ENCODE measurements at regions not wholly inside any gene's neighbourhood (a gene's known extent, or its start where the extent isn't known, plus 50 kb on each side); places are given as distances from the start of the nearest gene placed in this dataset.

GRCh38 chr14:93868165-93868564 lies 59.0 kb upstream of the FAM181A start:
- FAIRE-seq, result no peak
- CTCF ChIA-PET, result interaction anchor here (0.7 kb wide), 1 partner anchor 25 kb away, joined by 3 read pairs; no protein-coding TSS in a partner anchor
- POLR2A ChIA-PET, result no interaction called here

GRCh38 chr14:93862265-93862664 lies 64.9 kb upstream of the FAM181A start:
- Histone ChIP-seq H3K4me3 (no peak overlapping the region), H3K4me1 (no peaks in the 10 kb centered on the region), H3K9me3 (no peaks in the 10 kb centered on the region; the same call in 2 of the 3 replicates), H3K27ac (no peak overlapping the region), H3K4me2 (no peak overlapping the region)
- ChIA-PET CTCF (interaction anchor here (0.7 to 1.7 kb wide), 3 partner anchors 31 to 207 kb away, joined by 3 to 6 read pairs (median 3); no protein-coding TSS in a partner anchor), POLR2A (no interaction called here)
- DNase-seq (ENCODE audit: low read depth in 1 of 2, low spot score in 1 of 2), result no peak
- ATAC-seq, result no peak
- 32% methylated on average over 3 of the region's 3 CpGs for WGBS (ENCODE audit: missing lambda C conversion rate)
- no peak for FAIRE-seq
- TF ChIP-seq POLR2A (IDR thresholded peaks at IDR 0.05; ENCODE audit: low read length) (no peak), ESRRA (IDR thresholded peaks at IDR 0.05; ENCODE audit: borderline replicate concordance, low read length) (no peak)

More at GRCh38 chr14:93868165-93868564, 59.0 kb upstream of the FAM181A start:
- H3K4me1 ChIP-seq, result no peaks in the 10 kb centered on the region
- no peak overlapping the region for H3K4me2 ChIP-seq
- H3K4me3 ChIP-seq, result no peak overlapping the region
- ATAC-seq (no peak), DNase-seq (ENCODE audit: low read depth in 1 of 2, low spot score in 1 of 2) (no peak)
- TF ChIP-seq SREBF2 (IDR thresholded peaks at IDR 0.05) (no peak), REST (IDR thresholded peaks at IDR 0.05) (no peak)
- no peaks in the 10 kb centered on the region; the same call in 2 of the 3 replicates for H3K9me3 ChIP-seq
- no peak overlapping the region for H3K27ac ChIP-seq
- 5% methylated on average over 4 of the region's 4 CpGs for WGBS (ENCODE audit: missing lambda C conversion rate)

GRCh38 chr14:93861836-93862235 lies 65.3 kb upstream of the FAM181A start:
- WGBS (ENCODE audit: missing lambda C conversion rate), result 14% methylated on average over 5 of the region's 5 CpGs
- FAIRE-seq (no peak), ATAC-seq (no peak), DNase-seq (ENCODE audit: low read depth in 1 of 2, low spot score in 1 of 2) (no peak)
- Histone ChIP-seq H3K4me1 (no peaks in the 10 kb centered on the region), H3K9me3 (no peaks in the 10 kb centered on the region; the same call in 2 of the 3 replicates), H3K4me3 (no peak overlapping the region), H3K4me2 (no peak overlapping the region), H3K27ac (no peak overlapping the region)
- ChIA-PET POLR2A (no interaction called here), CTCF (interaction anchor here (1.1 to 1.7 kb wide), 2 partner anchors 31 to 41 kb away, joined by 3 to 6 read pairs; no protein-coding TSS in a partner anchor)
- TF ChIP-seq HDAC2 (IDR thresholded peaks at IDR 0.05), result no peak
- no peak for TF ChIP-seq BHLHE40 (IDR thresholded peaks at IDR 0.05; ENCODE audit: low read depth, low read length)
- TF ChIP-seq CHD2 (IDR thresholded peaks at IDR 0.05; ENCODE audit: low read length, partially characterized antibody), result no peak
- TF ChIP-seq NFE2L2 (conservative IDR thresholded peaks at IDR 0.05; ENCODE audit: low read length), result no peak
- no peak for TF ChIP-seq HOXA7 (CRISPR knock-in tag; IDR thresholded peaks at IDR 0.05)

- DNase-seq (ENCODE audit: low read depth in 1 of 2, low spot score in 1 of 2) (no peak), FAIRE-seq (no peak), ATAC-seq (no peak)
- no peak overlapping the region for H3K4me2 ChIP-seq
- TF ChIP-seq HOXB13 (CRISPR knock-in tag; IDR thresholded peaks at IDR 0.05; ENCODE audit: low read depth), result no peak
- TF ChIP-seq HOXB5 (CRISPR knock-in tag; IDR thresholded peaks at IDR 0.05), result no peak
- TF ChIP-seq MAX (IDR thresholded peaks at IDR 0.05), result no peak
- TF ChIP-seq FOSL2 (IDR thresholded peaks at IDR 0.05), result no peak
- TF ChIP-seq FOSL2 (CRISPR knock-in tag; IDR thresholded peaks at IDR 0.05), result no peak
- no peak for TF ChIP-seq CTCF (IDR thresholded peaks at IDR 0.05)
- TF ChIP-seq USF2 (IDR thresholded peaks at IDR 0.05), result no peak
- TF ChIP-seq ZNF302 (CRISPR knock-in tag; IDR thresholded peaks at IDR 0.05), result no peak
- no peak for TF ChIP-seq EP300 (IDR thresholded peaks at IDR 0.05)
- no peak for TF ChIP-seq EHMT2 (IDR thresholded peaks at IDR 0.05; ENCODE audit: low read depth)
- no peak for TF ChIP-seq HEYL (CRISPR knock-in tag; IDR thresholded peaks at IDR 0.05)
- no peak for TF ChIP-seq CBX2 (IDR thresholded peaks at IDR 0.05; ENCODE audit: borderline replicate concordance, low read depth)
- no peak for TF ChIP-seq ESRRA (IDR thresholded peaks at IDR 0.05; ENCODE audit: borderline replicate concordance, low read length)
- no peak for TF ChIP-seq HMGXB4 (CRISPR knock-in tag; IDR thresholded peaks at IDR 0.05; ENCODE audit: borderline replicate concordance)
- no peaks in the 10 kb centered on the region for H3K4me1 ChIP-seq
- ChIA-PET CTCF (interaction anchor here (0.5 kb wide), 1 partner anchor 13 kb away, joined by 3 read pairs; no protein-coding TSS in a partner anchor), POLR2A (no interaction called here)
- no peaks in the 10 kb centered on the region; the same call in 2 of the 3 replicates for H3K9me3 ChIP-seq
- H3K4me3 ChIP-seq, result no peak overlapping the region
- no peak overlapping the region for H3K27ac ChIP-seq
- 63% methylated on average over 7 of the region's 7 CpGs for WGBS (ENCODE audit: missing lambda C conversion rate)
Observed at GRCh38 chr14:93859957-93860356, 67.2 kb upstream of the FAM181A start.

Data from A549 (cell line).